GM23338 (cell line): ENCODE measurements at regions not wholly inside any gene's neighbourhood (a gene's known extent, or its start where the extent isn't known, plus 50 kb on each side); places are given as distances from the start of the nearest gene placed in this dataset.

Experiments
- ATAC-seq: fragments of 200-7000 bp; cut with Tn5 transposase; 3 replicates; pipeline ENCODE4 v1.9.1; 2020
- DNase-seq: peaks from one replicate; pipeline ENCODE4 v3.0.0-alpha.2; 2015; ENCODE audit warnings: low spot score
- H2AFZ ChIP-seq: fragments of 200-600 bp; sonication (generic); 2 replicates; pipeline ENCODE4 v1.8.0; 2016; ENCODE audit warnings: antibody characterized with exemption, mild to moderate bottlenecking, moderate library complexity
- H3F3A ChIP-seq: fragments of 200-600 bp; sonication (generic); replicated peaks from 2 replicates; pipeline ENCODE4 v1.8.0; 2017; ENCODE audit warnings: antibody characterized with exemption, mixed run types, low read depth
- H3K27ac ChIP-seq: fragments of 200-600 bp; sonication (generic); 2 replicates; pipeline ENCODE4 v1.6.1; 2016; ENCODE audit warnings: low read depth
- H3K27me3 ChIP-seq: fragments of 200-600 bp; sonication (generic); 2 replicates; pipeline ENCODE4 v1.8.0; 2016; ENCODE audit warnings: mild to moderate bottlenecking, mixed run types, moderate library complexity; ENCODE audit not compliant: insufficient read depth
- H3K36me3 ChIP-seq: fragments of 200-600 bp; sonication (generic); 2 replicates; pipeline ENCODE4 v1.8.0; 2016; ENCODE audit warnings: mild to moderate bottlenecking; ENCODE audit not compliant: insufficient read depth
- H3K4me1 ChIP-seq: fragments of 200-600 bp; sonication (generic); 2 replicates; pipeline ENCODE4 v1.8.0; 2016; ENCODE audit warnings: mild to moderate bottlenecking, moderate library complexity; ENCODE audit not compliant: insufficient read depth
- H3K4me2 ChIP-seq: fragments of 200-600 bp; sonication (generic); 2 replicates; pipeline ENCODE4 v1.7.1; 2017; ENCODE audit warnings: mixed run types
- H3K4me3 ChIP-seq: fragments of 200-600 bp; sonication (generic); 2 replicates; pipeline ENCODE4 v1.6.1; 2016; ENCODE audit warnings: mixed run types
- H3K79me2 ChIP-seq: fragments of 200-600 bp; sonication (generic); replicated peaks from 2 replicates; pipeline ENCODE4 v1.8.0; 2017; ENCODE audit warnings: mild to moderate bottlenecking; ENCODE audit not compliant: insufficient read depth
- H3K9me2 ChIP-seq: fragments of 200-600 bp; sonication (generic); 2 replicates; pipeline ENCODE4 v1.8.0; 2017; ENCODE audit not compliant: insufficient read depth
- H4K20me1 ChIP-seq: fragments of 200-600 bp; sonication (generic); replicated peaks from 2 replicates; pipeline ENCODE4 v1.8.0; 2017; ENCODE audit warnings: mild to moderate bottlenecking; ENCODE audit not compliant: insufficient read depth
- H3K27ac Mint-ChIP-seq: 2 replicates; pipeline ENCODE4 v1.8.0; 2020; ENCODE audit warnings: inconsistent platforms, mild to moderate bottlenecking, moderate library complexity, mixed read lengths
- H3K27me3 Mint-ChIP-seq: 3 replicates; pipeline ENCODE4 v1.8.0; 2022; ENCODE audit warnings: low read depth, mild to moderate bottlenecking, moderate library complexity, mixed read lengths, inconsistent platforms; ENCODE audit not compliant: insufficient read depth, poor library complexity
- H3K36me3 Mint-ChIP-seq: 3 replicates; pipeline ENCODE4 v1.8.0; 2021; ENCODE audit warnings: low read depth, mild to moderate bottlenecking, inconsistent platforms, moderate library complexity, mixed read lengths
- H3K4me1 Mint-ChIP-seq: 3 replicates; pipeline ENCODE4 v1.8.0; 2020; ENCODE audit warnings: mild to moderate bottlenecking, inconsistent platforms, mixed read lengths
- H3K4me3 Mint-ChIP-seq: 3 replicates; pipeline ENCODE4 v1.8.0; 2021; ENCODE audit warnings: moderate library complexity, mild to moderate bottlenecking, inconsistent platforms, mixed read lengths
- H3K9me3 Mint-ChIP-seq: 3 replicates; pipeline ENCODE4 v1.8.0; 2020; ENCODE audit warnings: moderate library complexity, mild to moderate bottlenecking, inconsistent platforms, mixed read lengths
- EZH2 ChIP-seq: fragments of 200-600 bp; sonication (generic); IDR thresholded peaks from one replicate; pipeline ENCODE4 v1.8.0; 2017; ENCODE audit warnings: antibody characterized with exemption, mild to moderate bottlenecking, low read depth; ENCODE audit not compliant: unreplicated experiment
- EZH2phosphoT487 ChIP-seq: fragments of 200-600 bp; sonication (generic); IDR thresholded peaks from one replicate; pipeline ENCODE4 v1.8.1; 2018; ENCODE audit warnings: antibody characterized with exemption; ENCODE audit not compliant: unreplicated experiment
- JUNB ChIP-seq: IDR thresholded peaks from one replicate; pipeline ENCODE4 v1.6.1; 2016; ENCODE audit warnings: antibody characterized with exemption; ENCODE audit not compliant: unreplicated experiment
- POLR2AphosphoS5 ChIP-seq: IDR thresholded peaks from 2 replicates; pipeline ENCODE4 v1.6.1; 2016; ENCODE audit warnings: antibody characterized with exemption, low read depth
- STAT1 ChIP-seq: IDR thresholded peaks from one replicate; pipeline ENCODE4 v1.6.1; 2016; ENCODE audit warnings: antibody characterized with exemption; ENCODE audit not compliant: unreplicated experiment
- ZNF331 ChIP-seq: fragments of 250-450 bp; sonication (Bioruptor Pico); IDR thresholded peaks from 2 replicates; pipeline ENCODE4 v1.5.0; 2020; ENCODE audit warnings: low read depth, mild to moderate bottlenecking, moderate library complexity
- TF ChIP-seq, protein P1 (sequence below), 2 experiments: fragments of 200-600 bp in 1 of 2; sonication (generic) in 1 of 2; conservative IDR thresholded peaks; 2 replicates each; pipeline versions ENCODE4 v1.5.1 to v1.6.1; 2016 to 2017; ENCODE audit warnings: antibody characterized with exemption in 2 of 2, low read depth in 2 of 2, mild to moderate bottlenecking in 2 of 2, moderate library complexity in 1 of 2
- TF ChIP-seq, protein P2 (sequence below): IDR thresholded peaks from one replicate; pipeline ENCODE4 v1.6.1; 2018; ENCODE audit warnings: antibody characterized with exemption; ENCODE audit not compliant: unreplicated experiment
- TF ChIP-seq, protein P3 (sequence below): fragments of 250-450 bp; sonication (Bioruptor Pico); IDR thresholded peaks from 2 replicates; pipeline ENCODE4 v1.5.0; 2020; ENCODE audit warnings: mild to moderate bottlenecking, moderate library complexity

DNA sequence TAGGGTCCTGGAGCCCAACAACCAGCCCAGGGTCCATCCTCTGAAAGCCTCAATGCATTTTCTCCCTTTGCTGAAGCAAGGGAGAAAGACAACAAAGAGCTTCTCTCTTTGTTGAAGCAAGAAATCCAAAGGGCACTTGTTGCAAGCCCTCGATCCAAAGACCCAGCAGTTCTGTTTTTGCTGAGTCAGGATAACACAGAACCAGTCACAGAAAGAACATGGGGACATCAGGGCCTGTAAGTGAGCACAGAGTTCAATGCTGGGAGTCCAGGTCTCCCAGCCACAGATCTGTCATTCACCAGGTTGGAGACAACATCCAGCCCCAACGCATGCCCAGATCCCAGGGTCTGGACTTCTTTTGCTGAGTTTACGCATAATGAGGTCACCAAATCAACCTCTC lies 315.8 kb upstream of the KLHL29 start:
- Mint-ChIP-seq H3K4me3 (no peak overlapping the region), H3K27ac (no peak overlapping the region), H3K4me1 (no peaks in the 10 kb centered on the region; the same call in 2 of the 3 replicates), H3K27me3 (peaks cover 11% of the 10 kb centered on the region), H3K9me3 (0 out of 3 replicates have a peak, but pooled peaks cover 3% of the 10 kb centered on the region), H3K36me3 (no peaks in the 10 kb centered on the region)
- Histone ChIP-seq H3K27me3 (no peaks in the 10 kb centered on the region), H3F3A (no peaks in the 10 kb centered on the region), H4K20me1 (no peaks in the 10 kb centered on the region), H3K4me1 (no peaks in the 10 kb centered on the region), H3K9me2 (peaks cover 26% of the 10 kb centered on the region), H3K27ac (no peak overlapping the region), H3K79me2 (no peaks in the 10 kb centered on the region), H3K36me3 (no peaks in the 10 kb centered on the region), H2AFZ (no peak overlapping the region), H3K4me2 (no peak overlapping the region), H3K4me3 (no peak overlapping the region)
- ATAC-seq (no peak), DNase-seq (no peak)
- no peak for TF ChIP-seq STAT1
- no peak for TF ChIP-seq ZNF331 (CRISPR knock-in tag)
- TF ChIP-seq, protein P1, sequence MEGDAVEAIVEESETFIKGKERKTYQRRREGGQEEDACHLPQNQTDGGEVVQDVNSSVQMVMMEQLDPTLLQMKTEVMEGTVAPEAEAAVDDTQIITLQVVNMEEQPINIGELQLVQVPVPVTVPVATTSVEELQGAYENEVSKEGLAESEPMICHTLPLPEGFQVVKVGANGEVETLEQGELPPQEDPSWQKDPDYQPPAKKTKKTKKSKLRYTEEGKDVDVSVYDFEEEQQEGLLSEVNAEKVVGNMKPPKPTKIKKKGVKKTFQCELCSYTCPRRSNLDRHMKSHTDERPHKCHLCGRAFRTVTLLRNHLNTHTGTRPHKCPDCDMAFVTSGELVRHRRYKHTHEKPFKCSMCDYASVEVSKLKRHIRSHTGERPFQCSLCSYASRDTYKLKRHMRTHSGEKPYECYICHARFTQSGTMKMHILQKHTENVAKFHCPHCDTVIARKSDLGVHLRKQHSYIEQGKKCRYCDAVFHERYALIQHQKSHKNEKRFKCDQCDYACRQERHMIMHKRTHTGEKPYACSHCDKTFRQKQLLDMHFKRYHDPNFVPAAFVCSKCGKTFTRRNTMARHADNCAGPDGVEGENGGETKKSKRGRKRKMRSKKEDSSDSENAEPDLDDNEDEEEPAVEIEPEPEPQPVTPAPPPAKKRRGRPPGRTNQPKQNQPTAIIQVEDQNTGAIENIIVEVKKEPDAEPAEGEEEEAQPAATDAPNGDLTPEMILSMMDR (conservative IDR thresholded peaks at IDR 0.05; ENCODE audit: low read depth in 2 of 2): no peak
- TF ChIP-seq, protein P2, sequence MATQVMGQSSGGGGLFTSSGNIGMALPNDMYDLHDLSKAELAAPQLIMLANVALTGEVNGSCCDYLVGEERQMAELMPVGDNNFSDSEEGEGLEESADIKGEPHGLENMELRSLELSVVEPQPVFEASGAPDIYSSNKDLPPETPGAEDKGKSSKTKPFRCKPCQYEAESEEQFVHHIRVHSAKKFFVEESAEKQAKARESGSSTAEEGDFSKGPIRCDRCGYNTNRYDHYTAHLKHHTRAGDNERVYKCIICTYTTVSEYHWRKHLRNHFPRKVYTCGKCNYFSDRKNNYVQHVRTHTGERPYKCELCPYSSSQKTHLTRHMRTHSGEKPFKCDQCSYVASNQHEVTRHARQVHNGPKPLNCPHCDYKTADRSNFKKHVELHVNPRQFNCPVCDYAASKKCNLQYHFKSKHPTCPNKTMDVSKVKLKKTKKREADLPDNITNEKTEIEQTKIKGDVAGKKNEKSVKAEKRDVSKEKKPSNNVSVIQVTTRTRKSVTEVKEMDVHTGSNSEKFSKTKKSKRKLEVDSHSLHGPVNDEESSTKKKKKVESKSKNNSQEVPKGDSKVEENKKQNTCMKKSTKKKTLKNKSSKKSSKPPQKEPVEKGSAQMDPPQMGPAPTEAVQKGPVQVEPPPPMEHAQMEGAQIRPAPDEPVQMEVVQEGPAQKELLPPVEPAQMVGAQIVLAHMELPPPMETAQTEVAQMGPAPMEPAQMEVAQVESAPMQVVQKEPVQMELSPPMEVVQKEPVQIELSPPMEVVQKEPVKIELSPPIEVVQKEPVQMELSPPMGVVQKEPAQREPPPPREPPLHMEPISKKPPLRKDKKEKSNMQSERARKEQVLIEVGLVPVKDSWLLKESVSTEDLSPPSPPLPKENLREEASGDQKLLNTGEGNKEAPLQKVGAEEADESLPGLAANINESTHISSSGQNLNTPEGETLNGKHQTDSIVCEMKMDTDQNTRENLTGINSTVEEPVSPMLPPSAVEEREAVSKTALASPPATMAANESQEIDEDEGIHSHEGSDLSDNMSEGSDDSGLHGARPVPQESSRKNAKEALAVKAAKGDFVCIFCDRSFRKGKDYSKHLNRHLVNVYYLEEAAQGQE: no peak
- TF ChIP-seq POLR2AphosphoS5: no peak
- TF ChIP-seq, protein P3, sequence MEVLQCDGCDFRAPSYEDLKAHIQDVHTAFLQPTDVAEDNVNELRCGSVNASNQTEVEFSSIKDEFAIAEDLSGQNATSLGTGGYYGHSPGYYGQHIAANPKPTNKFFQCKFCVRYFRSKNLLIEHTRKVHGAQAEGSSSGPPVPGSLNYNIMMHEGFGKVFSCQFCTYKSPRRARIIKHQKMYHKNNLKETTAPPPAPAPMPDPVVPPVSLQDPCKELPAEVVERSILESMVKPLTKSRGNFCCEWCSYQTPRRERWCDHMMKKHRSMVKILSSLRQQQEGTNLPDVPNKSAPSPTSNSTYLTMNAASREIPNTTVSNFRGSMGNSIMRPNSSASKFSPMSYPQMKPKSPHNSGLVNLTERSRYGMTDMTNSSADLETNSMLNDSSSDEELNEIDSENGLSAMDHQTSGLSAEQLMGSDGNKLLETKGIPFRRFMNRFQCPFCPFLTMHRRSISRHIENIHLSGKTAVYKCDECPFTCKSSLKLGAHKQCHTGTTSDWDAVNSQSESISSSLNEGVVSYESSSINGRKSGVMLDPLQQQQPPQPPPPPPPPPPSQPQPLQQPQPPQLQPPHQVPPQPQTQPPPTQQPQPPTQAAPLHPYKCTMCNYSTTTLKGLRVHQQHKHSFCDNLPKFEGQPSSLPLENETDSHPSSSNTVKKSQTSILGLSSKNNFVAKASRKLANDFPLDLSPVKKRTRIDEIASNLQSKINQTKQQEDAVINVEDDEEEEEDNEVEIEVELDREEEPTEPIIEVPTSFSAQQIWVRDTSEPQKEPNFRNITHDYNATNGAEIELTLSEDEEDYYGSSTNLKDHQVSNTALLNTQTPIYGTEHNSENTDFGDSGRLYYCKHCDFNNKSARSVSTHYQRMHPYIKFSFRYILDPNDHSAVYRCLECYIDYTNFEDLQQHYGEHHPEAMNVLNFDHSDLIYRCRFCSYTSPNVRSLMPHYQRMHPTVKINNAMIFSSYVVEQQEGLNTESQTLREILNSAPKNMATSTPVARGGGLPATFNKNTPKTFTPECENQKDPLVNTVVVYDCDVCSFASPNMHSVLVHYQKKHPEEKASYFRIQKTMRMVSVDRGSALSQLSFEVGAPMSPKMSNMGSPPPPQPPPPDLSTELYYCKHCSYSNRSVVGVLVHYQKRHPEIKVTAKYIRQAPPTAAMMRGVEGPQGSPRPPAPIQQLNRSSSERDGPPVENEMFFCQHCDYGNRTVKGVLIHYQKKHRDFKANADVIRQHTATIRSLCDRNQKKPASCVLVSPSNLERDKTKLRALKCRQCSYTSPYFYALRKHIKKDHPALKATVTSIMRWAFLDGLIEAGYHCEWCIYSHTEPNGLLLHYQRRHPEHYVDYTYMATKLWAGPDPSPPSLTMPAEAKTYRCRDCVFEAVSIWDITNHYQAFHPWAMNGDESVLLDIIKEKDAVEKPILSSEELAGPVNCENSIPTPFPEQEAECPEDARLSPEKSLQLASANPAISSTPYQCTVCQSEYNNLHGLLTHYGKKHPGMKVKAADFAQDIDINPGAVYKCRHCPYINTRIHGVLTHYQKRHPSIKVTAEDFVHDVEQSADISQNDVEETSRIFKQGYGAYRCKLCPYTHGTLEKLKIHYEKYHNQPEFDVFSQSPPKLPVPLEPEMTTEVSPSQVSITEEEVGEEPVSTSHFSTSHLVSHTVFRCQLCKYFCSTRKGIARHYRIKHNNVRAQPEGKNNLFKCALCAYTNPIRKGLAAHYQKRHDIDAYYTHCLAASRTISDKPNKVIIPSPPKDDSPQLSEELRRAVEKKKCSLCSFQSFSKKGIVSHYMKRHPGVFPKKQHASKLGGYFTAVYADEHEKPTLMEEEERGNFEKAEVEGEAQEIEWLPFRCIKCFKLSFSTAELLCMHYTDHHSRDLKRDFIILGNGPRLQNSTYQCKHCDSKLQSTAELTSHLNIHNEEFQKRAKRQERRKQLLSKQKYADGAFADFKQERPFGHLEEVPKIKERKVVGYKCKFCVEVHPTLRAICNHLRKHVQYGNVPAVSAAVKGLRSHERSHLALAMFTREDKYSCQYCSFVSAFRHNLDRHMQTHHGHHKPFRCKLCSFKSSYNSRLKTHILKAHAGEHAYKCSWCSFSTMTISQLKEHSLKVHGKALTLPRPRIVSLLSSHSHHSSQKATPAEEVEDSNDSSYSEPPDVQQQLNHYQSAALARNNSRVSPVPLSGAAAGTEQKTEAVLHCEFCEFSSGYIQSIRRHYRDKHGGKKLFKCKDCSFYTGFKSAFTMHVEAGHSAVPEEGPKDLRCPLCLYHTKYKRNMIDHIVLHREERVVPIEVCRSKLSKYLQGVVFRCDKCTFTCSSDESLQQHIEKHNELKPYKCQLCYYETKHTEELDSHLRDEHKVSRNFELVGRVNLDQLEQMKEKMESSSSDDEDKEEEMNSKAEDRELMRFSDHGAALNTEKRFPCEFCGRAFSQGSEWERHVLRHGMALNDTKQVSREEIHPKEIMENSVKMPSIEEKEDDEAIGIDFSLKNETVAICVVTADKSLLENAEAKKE: no peak
- TF ChIP-seq EZH2: no peak
- TF ChIP-seq EZH2phosphoT487: no peak
- TF ChIP-seq JUNB: no peak
